Stimulated activated CD4-positive, alpha-beta T cell treated with anti-CD3 and anti-CD28 coated beads, Interleukin-1b, Interleukin-23, amount 100 ng/mL, for 48 hours (primary cell): ENCODE measurements at regions not wholly inside any gene's neighbourhood (a gene's known extent, or its start where the extent isn't known, plus 50 kb on each side); places are given as distances from the start of the nearest gene placed in this dataset.
"Not testable (repeated sequence)": the region's sequence is repeated elsewhere in the genome, so short reads cannot be mapped to it uniquely, and the experiment has no call there.

Source experiments
- DNase-seq: peaks from one replicate; pipeline ENCODE4 v3.0.0-alpha.2; 2020

- no peak for DNase-seq
Measured at GRCh38 chr18:55763298-55763697, 175.3 kb upstream of the TCF4 start.

DNA sequence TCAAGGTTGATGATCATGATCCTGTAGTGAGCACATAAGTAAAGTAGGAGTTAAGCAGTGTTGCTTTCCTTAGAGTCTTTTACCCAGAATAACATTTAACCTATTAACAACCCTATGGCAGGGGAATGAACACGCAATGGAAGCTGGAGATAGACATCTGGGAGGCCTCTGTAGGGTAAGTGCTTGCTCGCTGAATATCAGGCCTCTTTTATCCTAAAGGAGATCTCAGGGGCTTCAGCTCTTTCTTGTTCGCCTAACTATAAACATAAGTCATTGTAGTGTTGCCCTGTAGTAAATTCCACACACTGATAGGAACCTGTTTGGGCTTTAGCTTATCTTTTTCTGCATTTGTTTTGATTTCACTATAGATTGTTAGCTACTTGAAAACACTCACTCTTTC is 174.4 kb upstream of the TCF4 start:
- DNase-seq: no peak

DNA sequence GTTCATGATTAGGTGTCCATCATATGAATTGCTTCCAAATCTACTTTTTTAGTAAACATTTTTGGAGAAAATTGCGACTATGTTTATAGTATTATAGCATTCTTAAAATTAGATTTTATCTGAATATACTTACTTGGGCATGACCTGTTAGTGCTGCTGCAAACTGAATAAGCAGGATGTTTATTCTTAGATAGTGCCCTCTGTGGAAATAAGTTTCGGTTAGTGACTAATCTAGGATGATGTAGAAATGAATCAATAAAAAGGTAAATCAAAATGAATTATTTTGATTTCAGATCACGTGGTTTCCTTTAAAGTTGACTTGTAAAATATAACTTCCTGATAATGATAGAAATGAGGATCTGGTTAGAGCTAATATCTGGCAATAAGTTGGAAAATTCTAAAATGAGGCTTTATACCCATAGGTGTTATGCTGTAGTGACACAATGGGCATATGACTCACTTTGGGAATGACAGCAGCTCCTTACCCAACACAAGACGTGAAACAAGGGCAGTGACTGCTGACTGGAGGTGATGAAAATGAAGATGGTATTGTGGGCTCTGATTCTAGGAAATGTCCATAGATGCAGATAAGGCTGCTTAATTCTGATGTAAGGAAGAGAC is 165.8 kb upstream of the TCF4 start:
- DNase-seq: no peak

- no peak for DNase-seq
Measured at GRCh38 chr18:55751476-55751875, 163.5 kb upstream of the TCF4 start.

- no peak for DNase-seq
Measured at GRCh38 chr18:55748227-55748738, 160.3 kb upstream of the TCF4 start.

DNA sequence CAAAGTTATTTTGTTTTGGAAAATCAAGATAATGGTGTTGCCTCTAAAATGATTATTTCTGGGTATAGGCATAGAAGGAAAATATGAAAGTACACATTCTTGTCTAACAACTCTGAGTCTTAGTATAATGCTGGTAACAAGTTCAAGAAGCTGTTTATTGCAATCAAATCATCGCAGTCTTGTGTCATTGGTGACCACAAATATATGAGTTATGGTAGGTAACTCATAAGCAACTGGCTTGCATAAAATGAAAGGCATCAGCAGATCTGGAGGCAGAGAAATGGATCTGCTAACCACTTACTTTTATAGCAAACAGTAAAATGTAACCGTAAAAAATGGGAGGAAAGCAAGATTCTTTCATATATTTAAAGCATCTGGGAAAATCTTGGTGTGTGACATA is 156.2 kb upstream of the TCF4 start:
- DNase-seq: no peak

- no peak for DNase-seq
Measured at GRCh38 chr18:55743736-55744135, 155.7 kb upstream of the TCF4 start.

GRCh38 chr18:55743133-55743532 is 155.1 kb upstream of the TCF4 start:
- no peak for DNase-seq

DNA sequence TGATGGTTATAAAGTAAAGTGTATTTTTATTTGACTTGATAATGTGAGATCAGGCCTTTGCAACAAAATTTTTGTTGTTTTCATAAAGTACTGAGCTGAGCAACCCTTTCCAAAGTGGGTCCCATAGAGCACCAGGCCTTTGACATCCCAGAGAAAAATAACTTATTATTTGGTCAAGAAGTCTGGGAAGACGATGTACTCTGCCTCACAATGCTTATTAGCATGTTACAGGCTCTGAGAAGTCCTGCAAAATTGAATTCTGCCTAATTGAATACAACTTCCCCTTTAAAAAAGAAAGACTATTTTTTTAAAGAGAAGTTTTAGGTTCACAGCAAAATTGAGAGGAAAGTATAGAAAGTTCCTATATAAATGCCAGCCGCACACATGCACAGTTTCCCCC is 151.5 kb upstream of the TCF4 start:
- DNase-seq: no peak

- no peak for DNase-seq
Measured at GRCh38 chr18:55738483-55739114, 150.6 kb upstream of the TCF4 start.

DNA sequence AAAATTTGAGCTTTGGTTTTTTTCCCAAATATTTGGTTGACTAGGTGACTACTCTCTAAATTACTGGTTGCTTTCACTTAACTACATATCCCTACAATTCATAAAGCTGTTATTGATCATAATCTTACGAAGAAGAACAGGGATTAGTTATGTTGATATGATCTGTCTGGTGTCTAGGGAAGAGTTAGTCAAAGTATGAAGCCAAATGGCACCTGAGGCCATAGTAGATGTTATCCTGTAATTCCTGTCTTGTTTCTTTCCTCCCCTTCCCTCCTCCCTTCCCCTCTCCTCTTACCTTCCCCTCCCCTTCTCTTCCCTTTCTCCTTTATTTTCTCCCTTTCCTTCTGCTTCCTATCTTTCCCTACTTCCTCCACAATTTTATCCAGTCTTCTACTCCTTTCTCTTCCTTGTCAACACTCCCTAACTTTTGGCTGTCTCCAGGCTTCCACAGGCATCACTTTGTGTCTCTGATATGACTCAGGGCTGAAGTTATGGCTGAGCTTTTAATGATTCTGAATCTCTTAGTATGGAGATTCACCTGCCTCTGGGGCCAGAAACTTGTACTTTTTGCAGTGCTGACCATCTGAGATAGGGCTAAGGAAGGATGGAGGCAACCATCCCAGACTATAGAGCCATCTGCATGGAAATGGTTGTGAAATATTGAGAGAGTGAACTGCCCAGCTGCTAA is 149.9 kb upstream of the TCF4 start:
- no peak for DNase-seq

GRCh38 chr18:55737266-55737665 is 149.3 kb upstream of the TCF4 start:
- DNase-seq: no peak

DNA sequence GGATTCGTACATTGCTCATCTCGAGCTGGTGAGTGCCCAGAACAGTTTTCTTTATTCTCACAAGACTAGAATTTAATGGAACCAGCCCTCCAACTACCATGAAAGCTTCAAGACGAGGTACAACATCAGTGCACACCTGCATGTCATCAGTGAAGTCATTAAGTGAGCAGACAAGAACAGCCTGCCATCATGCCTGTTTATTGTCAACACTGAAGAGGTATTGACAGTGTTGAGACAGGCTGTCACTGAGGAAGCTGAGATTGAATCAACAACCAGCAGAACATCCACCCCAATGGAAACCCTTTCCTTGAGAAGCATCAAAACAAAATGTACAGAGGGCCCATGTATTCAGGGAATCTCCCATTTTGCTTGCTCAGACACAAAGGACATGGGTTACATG is 148.0 kb upstream of the TCF4 start:
- DNase-seq: no peak

DNA sequence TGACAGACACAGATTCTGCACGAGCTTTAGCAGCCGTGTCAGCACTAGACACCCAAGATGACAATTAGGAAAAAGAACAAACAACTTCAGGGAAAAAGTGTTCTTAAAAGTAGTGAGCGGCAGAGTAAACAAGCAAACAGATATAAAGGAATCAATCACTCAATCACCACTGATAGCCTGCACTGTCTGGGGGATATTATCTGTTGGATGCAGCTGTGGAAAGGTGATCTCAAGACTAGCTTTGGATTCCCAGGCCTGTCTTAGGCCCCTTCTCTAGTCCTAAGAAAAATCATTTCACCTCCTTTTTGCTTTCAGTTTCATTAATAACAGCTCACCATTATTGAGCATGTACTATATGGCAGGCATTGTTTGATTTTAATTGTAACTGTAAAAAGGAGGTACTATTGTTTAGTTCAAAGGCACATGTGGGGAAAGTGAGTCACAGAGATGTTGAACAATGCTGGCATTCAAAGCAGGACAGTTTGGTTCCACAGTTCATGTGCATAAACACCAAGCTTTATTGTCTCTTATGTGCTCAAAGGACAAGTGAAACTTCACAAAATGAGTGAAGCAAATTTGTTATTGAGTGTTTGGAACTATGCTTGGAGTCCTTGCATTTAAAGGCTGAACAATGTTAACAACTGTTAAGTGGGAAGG is 147.3 kb upstream of the TCF4 start:
- DNase-seq: no peak

DNA sequence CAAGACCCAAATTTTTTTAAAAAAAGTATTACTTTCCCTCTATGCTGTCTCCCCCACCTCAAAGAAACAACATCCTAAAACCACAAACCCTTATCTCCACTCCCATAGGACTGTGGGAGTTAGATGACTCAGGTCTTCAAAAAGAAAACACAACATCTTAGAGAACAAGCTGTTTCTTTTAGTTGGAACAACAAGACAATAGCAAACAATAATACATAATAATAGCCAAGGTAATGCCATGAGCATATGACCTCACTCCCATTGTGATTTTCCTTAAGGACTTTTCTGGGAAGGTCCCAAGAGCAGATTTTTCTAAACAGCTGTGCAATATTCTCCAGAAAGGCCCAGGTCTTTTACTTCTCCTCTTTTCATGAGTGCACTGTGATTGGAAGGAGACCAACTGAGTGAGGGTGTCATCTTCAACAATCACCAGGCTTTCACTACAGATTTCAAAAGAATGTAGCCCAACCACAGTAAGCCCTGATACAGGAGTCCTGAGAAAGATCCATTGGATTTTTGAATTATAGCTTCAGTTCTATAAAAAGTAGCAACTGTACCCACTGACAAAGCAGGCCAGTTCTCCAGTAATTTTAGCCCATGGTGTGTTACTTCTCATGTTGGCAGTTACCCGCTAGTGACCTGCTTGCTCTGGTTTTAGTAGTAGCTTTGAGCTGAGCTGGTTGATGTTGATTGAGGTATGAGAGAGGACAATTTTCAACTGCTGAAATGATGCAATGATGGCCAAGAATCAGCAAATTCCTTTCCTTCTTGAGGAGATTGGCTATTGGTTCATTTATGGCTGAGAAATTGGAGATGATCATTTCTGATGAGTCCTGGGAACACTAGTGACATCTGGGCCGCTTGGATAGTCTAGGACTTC is 144.5 kb upstream of the TCF4 start:
- no peak for DNase-seq

DNA sequence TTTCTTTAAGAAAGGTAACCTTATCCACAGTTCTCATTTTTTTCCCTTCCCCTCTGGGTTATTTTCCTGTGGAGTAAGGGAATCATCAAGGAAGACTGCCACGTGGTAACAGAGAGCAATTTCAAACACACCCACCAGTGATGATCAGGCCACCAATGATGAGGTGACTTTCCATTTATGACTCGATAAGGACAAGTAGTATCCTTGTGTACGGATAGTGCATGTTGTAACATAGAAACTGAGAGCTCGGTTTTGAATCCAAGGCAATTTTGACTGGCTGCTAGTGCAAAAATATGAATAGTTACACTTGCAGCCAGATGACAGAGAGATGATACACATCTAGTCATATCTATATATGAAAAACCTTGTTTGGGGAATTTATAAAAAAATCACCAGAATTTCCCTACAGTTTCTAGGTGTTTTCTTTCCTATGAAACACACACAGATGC is 143.6 kb upstream of the TCF4 start:
- DNase-seq: no peak

DNA sequence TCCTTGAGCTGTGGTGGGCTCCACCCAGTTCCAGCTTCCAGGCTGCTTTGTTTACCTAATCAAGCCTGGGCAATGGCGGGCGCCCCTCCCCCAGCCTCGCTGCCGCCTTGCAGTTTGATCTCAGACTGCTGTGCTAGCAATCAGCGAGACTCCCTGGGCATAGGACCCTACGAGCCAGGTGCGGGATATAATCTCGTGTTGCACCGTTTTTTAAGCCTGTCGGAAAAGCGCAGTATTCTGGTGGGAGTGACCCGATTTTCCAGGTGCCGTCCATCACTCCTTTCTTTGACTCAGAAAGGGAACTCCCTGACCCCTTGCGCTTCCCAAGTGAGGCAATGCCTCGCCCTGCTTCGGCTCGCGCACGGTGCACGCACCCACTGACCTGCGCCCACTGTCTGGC is 133.0 kb upstream of the TCF4 start:
- not testable (repeated sequence) for DNase-seq

GRCh38 chr18:55713707-55714106 is 125.7 kb upstream of the TCF4 start:
- DNase-seq: no peak

DNA sequence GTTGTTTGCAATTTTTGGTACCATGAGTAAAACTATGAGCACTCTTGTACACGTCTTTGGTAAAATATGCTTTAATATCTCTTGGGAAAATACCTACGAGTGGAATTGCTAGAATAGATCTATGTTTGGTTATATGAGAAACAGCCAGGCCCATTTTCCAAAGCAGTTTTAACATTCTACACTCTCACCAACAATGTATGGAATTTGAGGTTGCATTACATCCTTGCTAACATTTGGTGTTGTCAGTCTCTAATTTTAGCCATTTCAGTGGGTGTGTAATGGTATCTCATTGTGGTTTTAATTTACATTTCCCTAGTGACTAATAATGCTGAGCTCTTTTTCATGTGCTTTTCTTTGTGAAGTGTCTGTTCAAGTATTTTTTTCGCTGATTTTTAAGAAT is 118.9 kb upstream of the TCF4 start:
- DNase-seq: no peak

- DNase-seq: no peak
Measured at GRCh38 chr18:55699233-55699765, 111.3 kb upstream of the TCF4 start.

- no peak for DNase-seq
Measured at GRCh38 chr18:55696811-55697210, 108.8 kb upstream of the TCF4 start.

GRCh38 chr18:55695091-55695490 is 107.1 kb upstream of the TCF4 start:
- no peak for DNase-seq
